ENCODE measurements at regions not wholly inside any gene's neighbourhood (a gene's known extent, or its start where the extent isn't known, plus 50 kb on each side); places are given as distances from the start of the nearest gene placed in this dataset.
"Not testable (repeated sequence)": the region's sequence is repeated elsewhere in the genome, so short reads cannot be mapped to it uniquely, and the experiment has no call there.

DNA sequence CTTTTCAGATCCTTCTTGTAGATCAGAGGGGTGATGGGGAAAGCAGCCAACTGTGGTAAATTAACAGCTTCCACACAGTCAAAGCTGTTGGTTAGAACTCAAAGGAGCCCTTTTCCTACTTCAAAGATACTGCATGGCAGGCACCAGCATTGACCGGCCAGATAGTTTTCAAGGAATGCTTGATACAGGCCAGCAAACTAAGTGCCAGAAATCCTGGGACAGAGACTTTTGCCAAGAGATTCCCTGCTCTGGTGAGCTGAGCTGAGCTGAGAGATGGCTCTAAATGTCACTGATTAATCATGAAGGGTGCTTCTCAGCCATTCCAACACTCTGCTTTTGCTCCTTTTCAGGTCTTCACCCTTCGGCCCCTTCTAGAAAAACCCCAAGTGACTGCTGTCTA lies 131.6 kb upstream of the MED14 start:
- ChIA-PET POLR2A (no interaction called here), CTCF (ENCODE audit: unreplicated experiment) (no interaction called here)
- Histone ChIP-seq H4K20me1 (ENCODE audit: insufficient read depth, low read length) (no peaks in the 10 kb centered on the region), H3K79me2 (ENCODE audit: insufficient read depth, low read depth, low read length) (no peaks in the 10 kb centered on the region), H3K9me3 (ENCODE audit: low read length) (no peaks in the 10 kb centered on the region), H3K4me2 (ENCODE audit: low read length) (no peak overlapping the region), H2AFZ (ENCODE audit: low read length) (no peak overlapping the region), H3K36me3 (ENCODE audit: insufficient read depth, low read length) (no peaks in the 10 kb centered on the region), H3K27ac (ENCODE audit: low read depth, low read length, poor library complexity, severe bottlenecking) (no peak overlapping the region), H3K9me2 (ENCODE audit: insufficient read depth, low read length) (no peaks in the 10 kb centered on the region), H3K4me1 (ENCODE audit: insufficient read depth, low read length, poor library complexity, severe bottlenecking) (no peaks in the 10 kb centered on the region), H3K4me3 (ENCODE audit: low read depth, low read length, poor library complexity, severe bottlenecking) (no peak overlapping the region)
- intact Hi-C loops (cut with micrococcal nuclease; ENCODE audit: unreplicated experiment): no loop called here
- TF ChIP-seq EZH2phosphoT487 (IDR thresholded peaks at IDR 0.05; ENCODE audit: borderline replicate concordance, low read depth, low read length) (no peak), CTCF (conservative IDR thresholded peaks at IDR 0.05; ENCODE audit: low read length) (no peak)
- no peak for DNase-seq (ENCODE audit: low spot score)
- no TSS peak for BruUV-seq (replicated peaks)

DNA sequence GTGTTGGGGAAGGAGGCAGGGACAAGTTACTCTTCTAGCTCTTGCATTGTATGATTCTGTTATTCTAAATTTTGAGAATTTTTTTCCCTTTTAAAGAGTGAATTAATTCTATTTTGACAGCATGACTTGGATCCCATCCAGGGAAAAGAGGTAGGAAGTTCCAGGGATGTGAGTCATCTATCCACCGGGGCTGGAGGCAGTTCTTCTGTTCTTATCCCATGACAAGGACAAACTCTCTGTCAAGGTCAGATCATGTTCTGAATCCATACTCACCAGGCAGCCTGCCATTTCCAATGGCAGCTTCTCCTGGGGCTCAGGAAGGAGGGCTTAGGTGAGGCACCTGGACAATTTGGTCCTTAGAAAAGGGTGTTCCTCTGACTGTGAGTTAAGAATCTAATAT lies 132.0 kb upstream of the MED14 start:
- POLR2A ChIA-PET: no interaction called here

GRCh38 chrX:40868868-40869267 lies 133.5 kb upstream of the MED14 start:
- no peak for DNase-seq (ENCODE audit: low spot score)
- ChIA-PET POLR2A (no interaction called here), CTCF (ENCODE audit: unreplicated experiment) (no interaction called here)
- Histone ChIP-seq H3K27ac (ENCODE audit: low read depth, low read length, poor library complexity, severe bottlenecking) (no peak overlapping the region), H4K20me1 (ENCODE audit: insufficient read depth, low read length) (no peaks in the 10 kb centered on the region), H3K9me3 (ENCODE audit: low read length) (no peaks in the 10 kb centered on the region), H3K4me2 (ENCODE audit: low read length) (no peak overlapping the region), H3K4me1 (ENCODE audit: insufficient read depth, low read length, poor library complexity, severe bottlenecking) (no peaks in the 10 kb centered on the region), H3K4me3 (ENCODE audit: low read depth, low read length, poor library complexity, severe bottlenecking) (no peak overlapping the region), H3K9me2 (ENCODE audit: insufficient read depth, low read length) (no peaks in the 10 kb centered on the region), H2AFZ (ENCODE audit: low read length) (no peak overlapping the region), H3K79me2 (ENCODE audit: insufficient read depth, low read depth, low read length) (no peaks in the 10 kb centered on the region), H3K36me3 (ENCODE audit: insufficient read depth, low read length) (no peaks in the 10 kb centered on the region)
- intact Hi-C loops (cut with micrococcal nuclease; ENCODE audit: unreplicated experiment): no loop called here
- TF ChIP-seq CTCF (conservative IDR thresholded peaks at IDR 0.05; ENCODE audit: low read length) (no peak), EZH2phosphoT487 (IDR thresholded peaks at IDR 0.05; ENCODE audit: borderline replicate concordance, low read depth, low read length) (no peak)
- no TSS peak for BruUV-seq (replicated peaks)

More for the DNA sequence above, 132.0 kb upstream of the MED14 start:
- CTCF ChIA-PET (ENCODE audit: unreplicated experiment): no interaction called here
- no peak overlapping the region for H2AFZ ChIP-seq (ENCODE audit: low read length)
- no peaks in the 10 kb centered on the region for H3K79me2 ChIP-seq (ENCODE audit: insufficient read depth, low read depth, low read length)
- H3K4me1 ChIP-seq (ENCODE audit: insufficient read depth, low read length, poor library complexity, severe bottlenecking): no peaks in the 10 kb centered on the region
- BruUV-seq (replicated peaks): no TSS peak
- no peak overlapping the region for H3K4me2 ChIP-seq (ENCODE audit: low read length)
- H3K4me3 ChIP-seq (ENCODE audit: low read depth, low read length, poor library complexity, severe bottlenecking): no peak overlapping the region
- intact Hi-C loops (cut with micrococcal nuclease; ENCODE audit: unreplicated experiment): no loop called here
- no peak overlapping the region for H3K27ac ChIP-seq (ENCODE audit: low read depth, low read length, poor library complexity, severe bottlenecking)
- no peaks in the 10 kb centered on the region for H3K9me3 ChIP-seq (ENCODE audit: low read length)
- H3K9me2 ChIP-seq (ENCODE audit: insufficient read depth, low read length): no peaks in the 10 kb centered on the region
- DNase-seq (ENCODE audit: low spot score): no peak
- H3K36me3 ChIP-seq (ENCODE audit: insufficient read depth, low read length): no peaks in the 10 kb centered on the region
- H4K20me1 ChIP-seq (ENCODE audit: insufficient read depth, low read length): no peaks in the 10 kb centered on the region
- TF ChIP-seq EZH2phosphoT487 (IDR thresholded peaks at IDR 0.05; ENCODE audit: borderline replicate concordance, low read depth, low read length) (no peak), CTCF (conservative IDR thresholded peaks at IDR 0.05; ENCODE audit: low read length) (no peak)

DNA sequence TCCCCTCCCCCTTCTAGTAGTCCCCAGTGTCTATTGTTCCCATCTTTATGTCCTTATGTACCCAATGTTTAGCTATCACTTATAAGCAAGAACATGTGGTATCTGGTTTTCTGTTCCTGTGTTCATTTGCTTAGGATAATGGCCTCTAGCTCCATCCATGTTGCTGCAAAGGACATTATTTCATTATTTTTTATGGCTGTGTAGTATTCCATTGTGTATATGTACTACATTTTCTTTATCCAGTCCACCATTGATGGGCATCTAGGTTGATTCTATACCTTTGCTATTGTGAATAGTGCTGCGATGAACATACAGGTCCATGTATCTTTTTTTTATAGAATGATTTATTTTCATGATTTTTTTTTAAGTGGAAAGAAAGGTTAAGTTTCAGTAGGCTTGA lies 135.6 kb upstream of the MED14 start:
- POLR2A ChIA-PET; H3K4me1 ChIP-seq (ENCODE audit: insufficient read depth, low read length, poor library complexity, severe bottlenecking); H3K9me3 ChIP-seq (ENCODE audit: low read length); H4K20me1 ChIP-seq (ENCODE audit: insufficient read depth, low read length); H3K4me2 ChIP-seq (ENCODE audit: low read length); DNase-seq (ENCODE audit: low spot score); BruUV-seq (replicated peaks); H2AFZ ChIP-seq (ENCODE audit: low read length); H3K4me3 ChIP-seq (ENCODE audit: low read depth, low read length, poor library complexity, severe bottlenecking); H3K9me2 ChIP-seq (ENCODE audit: insufficient read depth, low read length); CTCF ChIA-PET (ENCODE audit: unreplicated experiment); intact Hi-C loops (cut with micrococcal nuclease; ENCODE audit: unreplicated experiment); H3K27ac ChIP-seq (ENCODE audit: low read depth, low read length, poor library complexity, severe bottlenecking); H3K79me2 ChIP-seq (ENCODE audit: insufficient read depth, low read depth, low read length); H3K36me3 ChIP-seq (ENCODE audit: insufficient read depth, low read length): not testable (repeated sequence)

All from OCI-LY7 (cell line).